ENCODE measurements at regions not wholly inside any gene's neighbourhood (a gene's known extent, or its start where the extent isn't known, plus 50 kb on each side); places are given as distances from the start of the nearest gene placed in this dataset.

DNA sequence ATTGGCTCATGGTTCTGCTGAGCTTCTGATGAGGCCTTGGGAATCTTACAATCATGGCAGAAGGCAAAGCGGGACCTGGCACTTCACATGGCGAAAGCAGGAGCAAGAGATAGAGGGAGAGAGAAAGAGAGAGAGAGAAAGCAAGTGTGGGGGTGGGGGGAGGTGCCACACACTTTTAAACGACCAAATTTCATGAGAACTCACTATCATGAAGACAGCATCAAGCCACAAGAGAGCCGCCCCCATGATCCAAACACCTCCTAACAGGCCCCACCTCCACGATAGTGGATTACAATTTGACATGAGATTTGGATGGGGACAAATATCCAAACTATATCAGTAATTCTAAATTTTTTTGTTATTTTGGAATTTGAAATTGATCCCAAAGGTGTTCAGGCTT is 553.9 kb downstream of the PRR16 start:
- TF ChIP-seq CTCF (IDR thresholded peaks at IDR 0.05) (no peak), EZH2 (IDR thresholded peaks at IDR 0.05; ENCODE audit: borderline replicate concordance, insufficient read depth, low read depth, low read length, poor library complexity, severe bottlenecking) (no peak)

Measured in B cell (primary cell).